Kidney (tissue), 13 donors: ENCODE measurements at regions not wholly inside any gene's neighbourhood (a gene's known extent, or its start where the extent isn't known, plus 50 kb on each side); places are given as distances from the start of the nearest gene placed in this dataset.
"Not testable (repeated sequence)": the region's sequence is repeated elsewhere in the genome, so short reads cannot be mapped to it uniquely, and the experiment has no call there.

Experiments used
- DNase-seq, 5 donors: peaks; one replicate each; pipeline ENCODE4 v3.0.0-alpha.2; 2013 to 2020
- FAIRE-seq: peaks from 2 replicates; lab custom pipeline; 2012; peaks lifted over from hg19 to GRCh38; lab: Jason Lieb, UNC
- H3K27ac ChIP-seq, 2 donors: one replicate each; pipeline ENCODE4 v1.7.0; 2013; ENCODE audit warnings: low read depth in 2 of 2, low read length in 2 of 2, inconsistent platforms in 1 of 2
- H3K27me3 ChIP-seq: one replicate; pipeline ENCODE4 v1.7.1; 2013; ENCODE audit warnings: low read length, inconsistent platforms; ENCODE audit not compliant: control insufficient read depth, insufficient read depth
- H3K36me3 ChIP-seq, 3 donors: one replicate each; pipeline versions ENCODE4 v1.7.0 to v1.7.1; 2013; ENCODE audit warnings: low read length in 3 of 3, control low read depth in 1 of 3, inconsistent platforms in 1 of 3; ENCODE audit not compliant: insufficient read depth in 3 of 3, control insufficient read depth in 2 of 3
- H3K4me1 ChIP-seq, 3 donors: one replicate each; pipeline versions ENCODE4 v1.7.0 to v1.7.1; 2013; ENCODE audit warnings: low read length in 3 of 3, inconsistent platforms in 1 of 3, low read depth in 1 of 3; ENCODE audit not compliant: control insufficient read depth in 2 of 3, insufficient read depth in 2 of 3
- H3K4me3 ChIP-seq, 3 donors: one replicate each; pipeline versions ENCODE4 v1.7.0 to v1.8.1; 2013; ENCODE audit warnings: low read length in 3 of 3, control low read depth in 1 of 3, inconsistent platforms in 1 of 3
- H3K9ac ChIP-seq, 3 donors: one replicate each; pipeline versions ENCODE4 v1.7.0 to v1.7.1; 2013; ENCODE audit warnings: low read length in 3 of 3, control low read depth in 1 of 3, inconsistent platforms in 1 of 3
- H3K9me3 ChIP-seq, 3 donors: one replicate each; pipeline versions ENCODE4 v1.7.0 to v1.7.1; 2013; ENCODE audit warnings: low read length in 3 of 3, control low read depth in 1 of 3, inconsistent platforms in 1 of 3; ENCODE audit not compliant: control insufficient read depth in 2 of 3, insufficient read depth in 1 of 3
- CTCF ChIP-seq: IDR thresholded peaks from 3 replicates; pipeline ENCODE4 v1.5.1; 2012; ENCODE audit warnings: mild to moderate bottlenecking, moderate library complexity, borderline replicate concordance; ENCODE audit not compliant: insufficient read depth; ENCODE audit errors: extremely low read depth
- intact Hi-C: fragments of 100-400 bp; cut with DNase I; formaldehyde crosslinking; loops from one replicate; pipeline ENCODE4 v1.11.1; 2022
- donor health status: control.
- donor health status: control.
- donor health status: control.
- donor health status: control.
- donor health status: control.
- donor health status: DM: yes; HTN: yes; CAD: no.
- donor health status: Normal renal cell carcinoma (clear cell type).

- no peak overlapping the region for H3K4me3 ChIP-seq
Observed at GRCh38 chr3:144816323-144816722, 844.7 kb downstream of the DIPK2A start.

GRCh38 chr3:144818973-144819372, 847.4 kb downstream of the DIPK2A start:
- no peaks in the 10 kb centered on the region for H3K9me3 ChIP-seq
- intact Hi-C loops: no loop called here
- H3K4me3 ChIP-seq: no peak overlapping the region
- no peaks in the 10 kb centered on the region for H3K4me1 ChIP-seq
- no peaks in the 10 kb centered on the region for H3K36me3 ChIP-seq
- FAIRE-seq: no peak
- no peak for DNase-seq
- H3K27me3 ChIP-seq: no peaks in the 10 kb centered on the region
- no peak overlapping the region for H3K27ac ChIP-seq
- no peak for TF ChIP-seq CTCF
- no peak overlapping the region for H3K9ac ChIP-seq

More at GRCh38 chr3:144816323-144816722, 844.7 kb downstream of the DIPK2A start:
- H3K4me1 ChIP-seq: no peaks in the 10 kb centered on the region
- H3K36me3 ChIP-seq: no peaks in the 10 kb centered on the region
- intact Hi-C loops: no loop called here
- no peak for FAIRE-seq
- no peak overlapping the region for H3K9ac ChIP-seq
- TF ChIP-seq CTCF: no peak
- no peaks in the 10 kb centered on the region for H3K27me3 ChIP-seq
- peak in 1 of 5 donors; percentile 1 for DNase-seq
- no peaks in the 10 kb centered on the region for H3K9me3 ChIP-seq
- no peak overlapping the region for H3K27ac ChIP-seq

DNA sequence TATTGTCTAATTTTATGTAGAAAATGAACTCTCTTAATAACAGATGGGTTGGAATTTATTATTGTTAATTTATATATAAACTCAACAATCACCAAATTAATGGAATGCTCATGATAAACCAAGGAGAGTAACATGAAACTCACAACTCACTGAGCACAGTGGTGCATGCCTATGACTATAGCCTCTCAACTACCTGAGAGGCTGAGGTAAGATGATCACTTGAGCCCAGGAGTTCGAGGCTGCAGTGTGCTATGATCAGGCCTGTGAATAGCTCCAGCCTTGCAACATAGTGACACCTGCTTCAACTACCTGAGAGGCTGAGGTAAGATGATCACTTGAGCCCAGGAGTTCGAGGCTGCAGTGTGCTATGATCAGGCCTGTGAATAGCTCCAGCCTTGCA, 848.6 kb downstream of the DIPK2A start:
- H3K9me3 ChIP-seq, H3K4me3 ChIP-seq, H3K27ac ChIP-seq, H3K4me1 ChIP-seq, FAIRE-seq, DNase-seq, H3K36me3 ChIP-seq, intact Hi-C loops, H3K27me3 ChIP-seq, H3K9ac ChIP-seq: not testable (repeated sequence)

- intact Hi-C loops: no loop called here
- Histone ChIP-seq H3K4me3 (no peak overlapping the region), H3K4me1 (no peaks in the 10 kb centered on the region), H3K27me3 (no peaks in the 10 kb centered on the region), H3K9ac (no peak overlapping the region), H3K27ac (no peak overlapping the region), H3K9me3 (no peaks in the 10 kb centered on the region), H3K36me3 (no peaks in the 10 kb centered on the region)
- no peak for TF ChIP-seq CTCF
- FAIRE-seq (no peak), DNase-seq (no peak)
Observed at GRCh38 chr3:144820726-144821125, 849.1 kb downstream of the DIPK2A start.
